IgD-negative memory B cell (primary cell): ENCODE measurements at regions not wholly inside any gene's neighbourhood (a gene's known extent, or its start where the extent isn't known, plus 50 kb on each side); places are given as distances from the start of the nearest gene placed in this dataset.
A peak's percentile ranks its signal among the peaks of the same experiment; 100 is the strongest.
"Not testable (repeated sequence)": the region's sequence is repeated elsewhere in the genome, so short reads cannot be mapped to it uniquely, and the experiment has no call there.

Experiments
- H3K27ac Mint-ChIP-seq, 3 donors: one replicate each; pipeline ENCODE4 v1.8.0; 2020 to 2022; ENCODE audit warnings: mild to moderate bottlenecking in 3 of 3, mixed read lengths in 3 of 3, moderate library complexity in 1 of 3
- H3K27me3 Mint-ChIP-seq: one replicate; pipeline ENCODE4 v1.8.0; 2021; ENCODE audit warnings: mixed read lengths
- H3K36me3 Mint-ChIP-seq: one replicate; pipeline ENCODE4 v1.8.0; 2020; ENCODE audit warnings: mild to moderate bottlenecking, mixed read lengths
- H3K4me1 Mint-ChIP-seq, 3 donors: one replicate each; pipeline ENCODE4 v1.8.0; 2020 to 2022; ENCODE audit warnings: mixed read lengths in 3 of 3, mild to moderate bottlenecking in 1 of 3
- H3K4me3 Mint-ChIP-seq, 4 donors: one replicate each; pipeline ENCODE4 v1.8.0; 2020 to 2022; ENCODE audit warnings: mild to moderate bottlenecking in 4 of 4, mixed read lengths in 4 of 4, moderate library complexity in 3 of 4
- H3K9me3 Mint-ChIP-seq, 3 donors: one replicate each; pipeline ENCODE4 v1.8.0; 2020 to 2021; ENCODE audit warnings: mixed read lengths in 3 of 3, mild to moderate bottlenecking in 1 of 3

DNA sequence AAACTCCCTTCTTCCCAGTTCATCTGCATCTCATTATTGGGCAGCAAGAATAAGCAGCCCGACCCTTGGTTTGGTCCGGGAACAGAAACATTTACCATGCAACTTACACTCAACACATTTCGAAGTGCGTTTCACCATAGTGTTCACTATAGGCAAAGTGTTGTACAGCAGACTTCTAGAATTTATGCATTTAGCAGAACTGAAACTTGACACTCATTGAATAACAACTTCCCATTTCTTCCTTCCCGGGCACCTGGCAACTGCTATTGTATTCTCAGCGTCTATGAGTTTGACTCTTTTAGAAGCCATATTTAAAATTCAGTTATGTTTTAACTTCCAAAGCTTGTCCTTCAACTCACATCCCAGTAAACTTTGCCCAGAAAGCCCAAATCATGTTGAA, 840.6 kb downstream of the NLGN4X start:
- peak overlapping the region in 1 of 4 donors; percentile 18 for H3K4me3 Mint-ChIP-seq
- H3K27me3 Mint-ChIP-seq: no peaks in the 10 kb centered on the region
- H3K4me1 Mint-ChIP-seq: peaks cover 2 to 5% (median 5%) of the 10 kb centered on the region in 3 donors
- no peaks in the 10 kb centered on the region for H3K36me3 Mint-ChIP-seq
- H3K27ac Mint-ChIP-seq: no peak overlapping the region
- peaks cover 3 to 15% (median 6%) of the 10 kb centered on the region in 3 donors for H3K9me3 Mint-ChIP-seq

DNA sequence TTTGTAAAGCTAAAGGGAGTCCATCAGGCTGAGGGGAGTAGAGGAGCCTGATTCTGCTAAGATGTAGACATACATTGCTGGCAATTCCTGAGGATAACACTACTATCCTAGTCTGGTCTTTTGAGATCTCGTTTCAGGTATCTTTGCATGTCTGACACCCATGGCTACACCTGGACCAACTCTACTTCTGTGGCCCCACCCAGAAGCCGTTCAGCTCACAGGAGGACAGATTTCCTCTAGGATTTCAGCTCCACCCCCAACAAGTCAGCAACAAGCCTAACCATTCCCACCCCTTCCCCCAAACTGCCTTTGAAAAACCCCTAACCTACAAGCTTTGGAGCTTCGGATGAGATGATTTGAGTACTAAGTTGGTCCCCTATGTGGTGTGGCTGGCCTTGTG, 848.2 kb downstream of the NLGN4X start:
- H3K4me1 Mint-ChIP-seq: peaks cover 0 to 2% (median 0%) of the 10 kb centered on the region in 3 donors
- H3K27me3 Mint-ChIP-seq: no peaks in the 10 kb centered on the region
- H3K36me3 Mint-ChIP-seq: no peaks in the 10 kb centered on the region
- H3K27ac Mint-ChIP-seq: no peak overlapping the region
- H3K9me3 Mint-ChIP-seq: no peaks in the 10 kb centered on the region
- H3K4me3 Mint-ChIP-seq: no peak overlapping the region

DNA sequence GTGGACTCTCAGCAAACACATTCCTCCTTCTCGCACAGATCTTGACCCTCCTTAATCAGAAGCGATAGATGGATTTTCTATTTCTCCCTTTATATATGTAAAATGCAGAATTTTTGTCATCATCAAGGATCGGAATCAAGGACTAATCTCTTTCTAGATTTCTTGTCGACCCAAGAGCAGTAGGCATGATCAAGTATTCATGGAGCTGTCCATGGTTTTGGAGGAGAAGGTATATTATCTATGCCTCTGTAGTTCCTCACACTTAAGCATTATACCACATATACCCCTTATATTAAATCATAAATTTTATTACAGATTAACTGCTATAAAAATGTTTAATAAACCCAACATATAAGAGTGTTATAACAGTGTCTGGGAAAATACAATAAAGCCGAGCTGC, 886.8 kb downstream of the NLGN4X start:
- no peaks in the 10 kb centered on the region for H3K27me3 Mint-ChIP-seq
- H3K36me3 Mint-ChIP-seq: no peaks in the 10 kb centered on the region
- no peaks in the 10 kb centered on the region for H3K4me1 Mint-ChIP-seq
- H3K9me3 Mint-ChIP-seq: peaks cover 0 to 8% (median 4%) of the 10 kb centered on the region in 3 donors
- H3K27ac Mint-ChIP-seq: no peak overlapping the region
- no peak overlapping the region for H3K4me3 Mint-ChIP-seq

DNA sequence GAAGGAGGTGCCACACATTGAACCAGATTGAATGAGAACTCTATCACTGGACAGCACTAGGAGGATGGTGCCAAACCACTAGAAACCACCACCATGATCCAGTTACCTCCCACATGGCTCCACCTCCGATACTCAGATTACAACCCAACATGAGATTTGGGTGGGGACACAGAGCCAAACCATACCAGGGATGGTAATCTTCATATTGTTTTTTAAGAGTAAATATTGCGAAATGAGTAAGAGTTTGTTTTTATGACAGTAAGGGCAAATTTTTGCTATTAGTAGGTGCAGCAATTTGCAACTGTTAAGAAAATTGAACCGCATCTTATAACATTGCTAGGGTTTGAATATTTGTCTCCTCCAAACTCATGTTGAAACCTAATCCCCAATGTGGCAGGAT, 891.5 kb downstream of the NLGN4X start:
- Mint-ChIP-seq H3K4me1 (no peaks in the 10 kb centered on the region), H3K4me3 (no peak overlapping the region), H3K9me3 (peaks cover 0 to 8% (median 4%) of the 10 kb centered on the region in 3 donors), H3K27ac (no peak overlapping the region), H3K27me3 (no peaks in the 10 kb centered on the region), H3K36me3 (no peaks in the 10 kb centered on the region)

DNA sequence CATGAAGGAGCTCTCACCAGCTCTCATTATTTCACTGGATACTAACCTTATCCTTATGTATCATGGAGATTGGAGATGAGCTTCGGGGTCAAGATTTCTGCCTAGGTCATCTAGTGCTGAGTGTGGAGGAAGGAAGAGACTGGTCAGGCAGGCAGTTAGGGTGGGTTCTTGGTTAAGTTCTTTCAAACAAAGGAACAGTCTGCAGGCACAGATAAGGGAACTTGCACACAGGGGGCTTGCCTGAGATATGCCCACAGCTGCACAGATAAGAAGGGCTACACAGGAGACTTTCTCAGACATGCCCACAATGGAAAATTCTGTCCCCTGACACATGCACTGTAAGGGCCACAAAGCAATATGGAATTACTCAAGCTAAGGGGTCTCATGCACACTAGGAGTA, 904.1 kb downstream of the NLGN4X start:
- no peak overlapping the region for H3K27ac Mint-ChIP-seq
- H3K4me3 Mint-ChIP-seq: no peak overlapping the region
- H3K36me3 Mint-ChIP-seq: no peaks in the 10 kb centered on the region
- H3K27me3 Mint-ChIP-seq: peaks cover 2% of the 10 kb centered on the region
- peaks cover 0 to 6% (median 0%) of the 10 kb centered on the region in 3 donors for H3K9me3 Mint-ChIP-seq
- H3K4me1 Mint-ChIP-seq: no peaks in the 10 kb centered on the region

DNA sequence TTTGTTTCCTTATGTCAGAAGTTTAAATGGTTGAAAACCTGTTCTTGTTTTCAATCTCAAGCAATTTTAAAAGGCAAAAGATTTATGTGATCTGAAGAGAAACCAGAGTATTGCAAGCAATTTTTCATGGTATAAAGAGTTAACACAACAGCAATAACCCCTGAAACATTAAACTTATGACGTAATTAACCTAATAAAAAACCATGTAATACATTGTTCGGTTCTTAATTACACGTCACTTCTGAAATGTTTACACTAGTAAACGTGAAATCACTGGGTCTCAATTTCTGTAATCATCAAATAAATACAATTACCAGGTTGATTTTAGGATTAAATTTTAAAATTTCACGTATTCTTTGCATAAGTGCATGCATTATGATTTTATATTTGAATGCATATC, 914.5 kb downstream of the NLGN4X start:
- Mint-ChIP-seq H3K27me3 (no peaks in the 10 kb centered on the region), H3K27ac (no peak overlapping the region), H3K9me3 (peaks cover 0 to 3% (median 0%) of the 10 kb centered on the region in 3 donors), H3K4me3 (no peak overlapping the region), H3K36me3 (no peaks in the 10 kb centered on the region), H3K4me1 (no peaks in the 10 kb centered on the region)

DNA sequence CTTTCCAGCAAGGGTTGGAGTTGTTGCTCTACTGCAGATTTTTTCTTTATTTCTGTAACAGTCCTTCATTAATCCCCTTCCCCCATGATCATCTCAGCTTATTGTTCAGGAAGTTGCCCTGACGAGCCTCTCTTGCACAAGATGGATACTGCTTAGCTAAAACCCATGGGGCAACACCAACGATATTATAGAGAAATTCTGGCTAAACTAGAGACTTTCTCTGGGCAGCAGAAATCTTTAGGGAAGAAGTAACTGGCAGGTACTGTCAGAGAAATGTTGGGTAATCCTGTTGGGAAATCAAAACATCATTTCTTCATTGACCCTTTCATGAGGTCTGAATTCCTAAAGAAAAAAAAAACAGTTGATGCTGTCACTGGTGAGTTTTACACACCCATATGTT, 921.3 kb downstream of the NLGN4X start:
- Mint-ChIP-seq H3K4me3 (no peak overlapping the region), H3K27me3 (no peaks in the 10 kb centered on the region), H3K4me1 (no peaks in the 10 kb centered on the region), H3K27ac (no peak overlapping the region), H3K9me3 (peaks cover 0 to 4% (median 2%) of the 10 kb centered on the region in 3 donors), H3K36me3 (no peaks in the 10 kb centered on the region)

DNA sequence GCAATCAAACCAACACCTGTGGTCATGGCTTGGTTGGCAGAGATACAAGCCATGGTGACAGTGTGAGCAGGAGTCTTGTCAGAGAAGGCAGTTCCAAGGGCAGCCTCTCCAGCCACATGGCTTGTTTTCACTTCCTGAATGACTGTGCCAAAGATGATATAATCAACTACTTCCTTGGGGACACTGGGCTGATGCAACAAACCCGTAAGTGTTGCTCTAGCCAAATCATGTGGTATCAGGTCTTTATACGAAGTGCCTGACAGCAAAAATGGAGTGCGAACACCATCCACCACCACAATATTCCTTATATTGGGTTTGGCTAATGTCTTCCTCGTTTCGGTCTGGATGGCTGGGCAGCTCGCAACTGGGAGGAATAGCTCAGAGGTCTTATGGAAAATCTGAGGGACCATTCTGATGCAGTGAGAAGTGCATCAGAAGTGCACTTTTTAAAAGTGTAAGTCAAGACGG, 922.0 kb downstream of the NLGN4X start:
- Mint-ChIP-seq H3K27ac (no peak overlapping the region), H3K4me3 (no peak overlapping the region), H3K27me3 (no peaks in the 10 kb centered on the region), H3K4me1 (no peaks in the 10 kb centered on the region), H3K9me3 (peaks cover 0 to 4% (median 2%) of the 10 kb centered on the region in 3 donors), H3K36me3 (no peaks in the 10 kb centered on the region)

DNA sequence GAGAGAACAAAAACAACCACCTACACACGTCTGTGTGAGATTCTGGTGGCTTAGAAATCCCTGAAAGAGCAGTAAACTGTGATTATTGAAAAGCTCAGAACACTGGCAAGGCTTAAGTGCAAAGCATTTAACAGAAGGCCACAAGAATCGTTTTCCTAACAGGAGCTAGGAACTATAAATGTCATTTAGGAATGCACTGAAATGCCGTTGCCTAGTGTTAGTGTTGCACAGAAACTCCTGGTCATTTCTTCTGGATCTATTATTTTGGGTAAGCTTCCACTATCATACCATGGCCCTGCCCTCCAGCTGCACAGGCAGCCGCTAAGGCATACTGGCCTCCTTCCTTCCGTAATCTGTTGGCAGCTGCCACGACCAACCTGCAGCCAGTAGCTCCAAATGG, 923.2 kb downstream of the NLGN4X start:
- Mint-ChIP-seq H3K9me3 (peaks cover 0 to 4% (median 2%) of the 10 kb centered on the region in 3 donors), H3K27me3 (no peaks in the 10 kb centered on the region), H3K4me3 (no peak overlapping the region), H3K27ac (no peak overlapping the region), H3K4me1 (no peaks in the 10 kb centered on the region), H3K36me3 (no peaks in the 10 kb centered on the region)

DNA sequence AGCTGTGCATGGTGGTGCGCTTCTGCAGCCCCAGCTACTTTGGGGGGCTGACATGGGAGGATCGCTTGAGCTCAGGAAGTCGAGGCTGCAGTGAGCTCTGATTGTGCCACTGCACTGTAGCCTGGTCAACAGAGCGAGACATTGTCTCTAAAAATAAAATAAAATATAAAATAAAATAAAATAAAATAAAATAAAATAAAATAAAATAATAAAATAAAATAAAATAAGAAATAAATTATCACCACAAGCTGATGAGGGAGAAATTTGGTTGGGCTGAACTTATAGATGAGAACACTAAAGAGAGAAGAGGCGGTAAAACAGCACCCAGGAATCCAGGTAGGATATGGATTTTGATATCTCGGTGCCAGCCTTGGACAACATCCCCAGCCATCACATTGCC, 933.7 kb downstream of the NLGN4X start:
- Mint-ChIP-seq H3K27me3 (peaks cover 2% of the 10 kb centered on the region), H3K9me3 (peaks cover 0 to 6% (median 5%) of the 10 kb centered on the region in 3 donors), H3K4me3 (no peak overlapping the region), H3K36me3 (no peaks in the 10 kb centered on the region), H3K4me1 (no peaks in the 10 kb centered on the region), H3K27ac (no peak overlapping the region)

DNA sequence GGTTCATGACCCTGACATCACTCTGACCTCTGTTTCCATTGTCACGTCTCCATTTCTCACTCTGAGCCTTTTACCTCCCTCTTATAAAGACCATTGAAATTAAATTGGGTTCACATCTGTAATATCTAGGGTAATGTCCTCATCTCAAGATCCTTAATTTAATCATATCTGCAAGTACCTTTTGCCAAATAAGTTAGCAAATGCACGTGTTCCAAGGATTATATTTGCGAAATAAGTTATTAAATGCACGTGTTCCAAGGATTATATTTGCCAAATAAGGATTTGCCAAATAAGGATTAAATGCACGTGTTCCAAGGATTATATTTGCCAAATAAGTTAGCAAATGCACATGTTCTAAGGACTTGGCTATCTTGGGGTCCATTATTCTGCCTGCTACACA, 938.0 kb downstream of the NLGN4X start:
- Mint-ChIP-seq H3K27me3 (peaks cover 2% of the 10 kb centered on the region), H3K36me3 (no peaks in the 10 kb centered on the region), H3K27ac (no peak overlapping the region), H3K9me3 (peaks cover 0 to 13% (median 3%) of the 10 kb centered on the region in 3 donors), H3K4me1 (no peaks in the 10 kb centered on the region), H3K4me3 (no peak overlapping the region)

DNA sequence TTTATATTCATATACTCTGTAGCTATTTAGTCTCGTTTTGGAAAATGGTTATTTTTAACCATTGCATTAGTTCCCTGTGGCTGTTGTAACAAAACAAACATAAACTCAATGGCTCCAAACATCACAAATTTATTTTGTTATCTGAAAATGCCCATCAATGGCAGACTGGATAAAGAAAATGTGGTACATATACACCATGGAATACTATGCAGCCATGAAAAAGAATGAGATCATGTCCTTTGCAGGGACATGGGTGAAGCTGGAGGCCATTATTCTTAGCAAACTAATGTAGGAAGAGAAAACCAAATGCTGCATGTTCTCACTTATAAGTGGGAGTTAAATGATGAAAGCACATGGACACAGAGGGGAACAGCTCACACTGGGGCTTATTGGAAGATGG, 938.7 kb downstream of the NLGN4X start:
- H3K9me3 Mint-ChIP-seq: peaks cover 0 to 17% (median 3%) of the 10 kb centered on the region in 3 donors
- H3K27me3 Mint-ChIP-seq, H3K36me3 Mint-ChIP-seq, H3K4me1 Mint-ChIP-seq, H3K4me3 Mint-ChIP-seq: not testable (repeated sequence)
- peak overlapping the region in 1 of 3 donors; percentile 2 for H3K27ac Mint-ChIP-seq

DNA sequence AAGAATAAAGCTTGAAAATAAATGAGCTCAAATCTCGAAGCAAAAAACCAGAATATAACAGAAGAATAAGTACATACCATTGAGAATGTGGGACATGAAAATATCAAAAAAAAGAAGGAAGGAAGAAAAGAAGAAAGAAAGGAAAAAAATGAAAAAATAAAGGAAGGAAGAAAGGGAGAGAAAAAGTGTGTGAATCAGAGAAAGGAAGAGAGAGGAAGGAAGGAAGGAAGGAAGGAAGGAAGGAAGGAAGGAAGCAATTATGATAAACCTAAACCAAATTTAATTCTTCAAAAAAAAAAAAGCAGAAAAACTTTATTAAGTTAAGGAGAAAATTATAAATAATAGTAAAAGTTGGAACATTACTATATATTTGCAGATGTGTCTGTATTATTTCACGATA, 949.8 kb downstream of the NLGN4X start:
- no peaks in the 10 kb centered on the region for H3K27me3 Mint-ChIP-seq
- no peak overlapping the region for H3K4me3 Mint-ChIP-seq
- H3K9me3 Mint-ChIP-seq: peaks cover 6 to 9% (median 7%) of the 10 kb centered on the region in 3 donors
- H3K36me3 Mint-ChIP-seq: no peaks in the 10 kb centered on the region
- no peak overlapping the region for H3K27ac Mint-ChIP-seq
- no peaks in the 10 kb centered on the region for H3K4me1 Mint-ChIP-seq

DNA sequence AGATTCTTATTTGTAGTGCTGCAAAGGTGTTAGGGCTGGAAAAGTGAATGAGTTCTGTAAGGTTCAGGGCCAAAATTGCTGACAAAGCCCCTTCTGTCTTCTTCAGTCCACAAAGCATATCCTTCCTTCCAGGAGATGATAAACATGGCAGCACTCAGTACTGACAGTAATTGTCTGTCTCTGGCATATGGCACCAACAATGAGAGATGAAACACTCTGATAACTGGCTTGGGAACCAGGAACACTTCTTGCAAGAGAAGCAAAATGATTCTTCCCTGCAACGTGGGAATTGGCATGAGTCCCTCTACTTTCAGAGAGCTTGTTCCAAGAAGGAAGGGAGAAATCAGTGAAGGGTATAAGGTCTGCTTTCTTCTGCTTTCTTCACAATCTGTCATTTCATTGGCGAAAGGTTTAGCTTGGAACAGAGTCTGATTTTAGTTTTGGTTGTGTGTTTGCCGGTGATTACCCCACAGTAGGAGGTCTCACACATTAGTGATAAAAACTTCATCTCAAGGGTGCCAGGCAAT, 963.3 kb downstream of the NLGN4X start:
- peaks cover 3 to 4% (median 4%) of the 10 kb centered on the region in 3 donors for H3K9me3 Mint-ChIP-seq
- H3K36me3 Mint-ChIP-seq: no peaks in the 10 kb centered on the region
- H3K4me1 Mint-ChIP-seq: no peaks in the 10 kb centered on the region

DNA sequence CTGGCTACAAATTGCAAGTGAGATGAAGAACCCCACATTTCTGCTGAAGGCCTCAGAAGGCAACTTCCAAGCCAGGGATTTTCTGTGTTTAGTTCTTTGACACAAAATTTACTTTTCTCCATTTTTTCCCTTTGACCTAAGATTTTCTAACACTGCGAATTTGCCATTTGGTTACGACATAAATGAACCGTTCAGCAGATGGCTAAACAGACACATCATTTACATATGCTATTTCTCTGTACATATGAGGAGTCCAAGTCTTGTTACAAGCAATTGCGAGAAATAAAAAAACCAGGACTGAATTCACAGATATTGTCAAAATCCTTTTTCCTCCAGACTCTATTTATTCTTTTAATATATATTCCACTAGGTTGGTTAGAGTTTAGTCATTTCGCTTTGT, 978.6 kb downstream of the NLGN4X start:
- Mint-ChIP-seq H3K4me3 (no peak overlapping the region), H3K9me3 (peaks cover 0 to 4% (median 3%) of the 10 kb centered on the region in 3 donors), H3K4me1 (no peaks in the 10 kb centered on the region), H3K27ac (no peak overlapping the region), H3K27me3 (peaks cover 3% of the 10 kb centered on the region), H3K36me3 (no peaks in the 10 kb centered on the region)

More for the DNA sequence above, 963.3 kb downstream of the NLGN4X start:
- no peaks in the 10 kb centered on the region for H3K27me3 Mint-ChIP-seq
- H3K27ac Mint-ChIP-seq: no peak overlapping the region
- H3K4me3 Mint-ChIP-seq: no peak overlapping the region

DNA sequence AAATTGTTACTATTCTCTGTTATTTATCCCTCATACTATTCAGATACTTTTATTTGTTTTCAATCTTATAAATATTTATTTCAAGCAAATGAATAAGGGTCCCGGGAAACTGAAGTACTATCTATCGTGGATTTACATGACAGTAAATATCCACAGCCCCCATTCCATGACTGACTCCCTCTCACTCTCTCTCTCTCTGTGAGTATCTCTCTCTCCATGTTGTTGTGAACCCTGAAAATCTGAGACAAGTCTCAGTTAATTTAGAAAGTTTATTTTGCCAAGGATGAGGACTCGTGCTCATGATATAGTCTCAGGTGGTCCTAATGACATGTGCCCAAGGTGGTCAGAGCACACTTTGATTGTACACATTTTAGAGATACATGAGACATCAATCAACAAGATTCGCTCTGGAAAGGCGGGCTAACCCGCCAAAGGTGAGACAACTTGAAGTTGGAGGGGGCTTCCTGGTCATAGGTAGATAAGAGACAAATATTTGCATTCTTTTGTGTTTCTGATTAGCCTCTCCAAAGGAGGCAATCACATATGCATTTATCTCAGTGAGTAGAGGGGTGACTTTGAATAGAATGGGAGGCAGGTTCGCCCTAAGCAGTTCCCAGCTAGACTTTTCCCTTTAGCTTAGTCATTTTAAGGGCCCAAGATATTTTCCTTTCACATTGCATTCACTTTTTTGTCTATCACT, 986.4 kb downstream of the NLGN4X start:
- Mint-ChIP-seq H3K4me3 (no peak overlapping the region), H3K4me1 (no peaks in the 10 kb centered on the region), H3K27me3 (peaks cover 1% of the 10 kb centered on the region), H3K36me3 (no peaks in the 10 kb centered on the region), H3K27ac (no peak overlapping the region), H3K9me3 (peaks cover 0 to 15% (median 4%) of the 10 kb centered on the region in 3 donors)
